ENCODE measurements at regions not wholly inside any gene's neighbourhood (a gene's known extent, or its start where the extent isn't known, plus 50 kb on each side); places are given as distances from the start of the nearest gene placed in this dataset.

- DNase-seq (ENCODE audit: low spot score), result no peak
Observed at GRCh38 chr21:25024639-25025038, 582.6 kb downstream of the MRPL39 start.

GRCh38 chr21:25005388-25005787 lies 601.9 kb downstream of the MRPL39 start:
- DNase-seq (ENCODE audit: low spot score), result no peak

GRCh38 chr21:25002676-25003075 lies 604.6 kb downstream of the MRPL39 start:
- no peak for DNase-seq (ENCODE audit: low spot score)

- no peak for DNase-seq (ENCODE audit: low spot score)
Observed at GRCh38 chr21:24995216-24995615, 612.1 kb downstream of the MRPL39 start.

GRCh38 chr21:24994717-24995116 lies 612.6 kb downstream of the MRPL39 start:
- no peak for DNase-seq (ENCODE audit: low spot score)

GRCh38 chr21:24989516-24989915 lies 617.8 kb downstream of the MRPL39 start:
- DNase-seq (ENCODE audit: low spot score), result no peak

GRCh38 chr21:24988941-24989340 lies 618.3 kb downstream of the MRPL39 start:
- DNase-seq (ENCODE audit: low spot score), result no peak

GRCh38 chr21:24976238-24976637 lies 631.0 kb downstream of the MRPL39 start:
- DNase-seq (ENCODE audit: low spot score), result no peak

GRCh38 chr21:24969068-24969467 lies 638.2 kb downstream of the MRPL39 start:
- no peak for DNase-seq (ENCODE audit: low spot score)

- DNase-seq (ENCODE audit: low spot score), result no peak
Observed at GRCh38 chr21:24955275-24955961, 651.9 kb downstream of the MRPL39 start.

- no peak for DNase-seq (ENCODE audit: low spot score)
Observed at GRCh38 chr21:24948186-24948585, 659.1 kb downstream of the MRPL39 start.

- DNase-seq (ENCODE audit: low spot score), result no peak
Observed at GRCh38 chr21:24945910-24946309, 661.4 kb downstream of the MRPL39 start.

GRCh38 chr21:24941316-24942185 lies 665.7 kb downstream of the MRPL39 start:
- DNase-seq (ENCODE audit: low spot score), result no peak

- DNase-seq (ENCODE audit: low spot score), result no peak
Observed at GRCh38 chr21:24939291-24939690, 668.0 kb downstream of the MRPL39 start.

- no peak for DNase-seq (ENCODE audit: low spot score)
Observed at GRCh38 chr21:24938573-24938972, 668.7 kb downstream of the MRPL39 start.

- DNase-seq (ENCODE audit: low spot score), result no peak
Observed at GRCh38 chr21:24935991-24936390, 671.3 kb downstream of the MRPL39 start.

GRCh38 chr21:24910591-24910990 lies 696.7 kb downstream of the MRPL39 start:
- no peak for DNase-seq (ENCODE audit: low spot score)

GRCh38 chr21:24903994-24904635 lies 703.2 kb downstream of the MRPL39 start:
- no peak for DNase-seq (ENCODE audit: low spot score)

GRCh38 chr21:24899138-24899537 lies 708.1 kb downstream of the MRPL39 start:
- no peak for DNase-seq (ENCODE audit: low spot score)

GRCh38 chr21:24897883-24898282 lies 709.4 kb downstream of the MRPL39 start:
- DNase-seq (ENCODE audit: low spot score), result no peak

GRCh38 chr21:24896735-24897124 lies 710.6 kb downstream of the MRPL39 start:
- no peak for DNase-seq (ENCODE audit: low spot score)

GRCh38 chr21:24895885-24896734 lies 711.2 kb downstream of the MRPL39 start:
- DNase-seq (ENCODE audit: low spot score), result no peak
